Tibial nerve (tissue), 4 donors: ENCODE measurements at regions not wholly inside any gene's neighbourhood (a gene's known extent, or its start where the extent isn't known, plus 50 kb on each side); places are given as distances from the start of the nearest gene placed in this dataset.

Experiments used
- DNase-seq, 2 donors: peaks; one replicate each; pipeline ENCODE4 v3.0.0-alpha.2; 2019; ENCODE audit warnings: low spot score in 2 of 2
- H3K27ac ChIP-seq, 4 donors: fragments of 200-600 bp; sonication (generic) in 3 of 4; one replicate each; pipeline ENCODE4 v1.5.1; 2017 to 2019; ENCODE audit warnings: mild to moderate bottlenecking in 1 of 4
- H3K27me3 ChIP-seq, 2 donors: fragments of 200-600 bp; sonication (generic) in 1 of 2; one replicate each; pipeline versions ENCODE4 v1.5.1 to v1.6.0; 2017 to 2019
- H3K36me3 ChIP-seq, 3 donors: fragments of 200-600 bp; sonication (generic); one replicate each; pipeline ENCODE4 v1.5.1; 2018 to 2019
- H3K4me1 ChIP-seq, 4 donors: fragments of 200-600 bp; sonication (generic) in 3 of 4; one replicate each; pipeline ENCODE4 v1.5.1; 2017 to 2019
- H3K4me3 ChIP-seq, 4 donors: fragments of 200-600 bp; sonication (generic) in 3 of 4; one replicate each; pipeline ENCODE4 v1.5.1; 2017 to 2019; ENCODE audit warnings: mild to moderate bottlenecking in 1 of 4, moderate library complexity in 1 of 4
- H3K9me3 ChIP-seq, 4 donors: fragments of 200-600 bp; sonication (generic) in 3 of 4; one replicate each; pipeline ENCODE4 v1.5.1; 2017 to 2019
- EP300 ChIP-seq, 2 donors: sonication (generic); formaldehyde crosslinking; IDR thresholded peaks; one replicate each; pipeline ENCODE4 v1.6.1; 2017; ENCODE audit warnings: antibody characterized with exemption in 2 of 2, mild to moderate bottlenecking in 1 of 2
- POLR2A ChIP-seq, 2 donors: fragments of 450-650 bp; IDR thresholded peaks; one replicate each; pipeline ENCODE4 v1.6.1; 2017; ENCODE audit warnings: antibody characterized with exemption in 2 of 2, mild to moderate bottlenecking in 2 of 2, moderate library complexity in 2 of 2
- WGBS, 2 donors: methylation state at CpG; one replicate each; pipeline ENCODE4 v1.1.5; 2018; 5-methylcytosine and 5-hydroxymethylcytosine counted together
- TF ChIP-seq, protein P1 (sequence below), 5 experiments: fragments of 200-600 bp in 3 of 5; fragments of 450-650 bp in 2 of 5; sonication (generic) in 3 of 5; IDR thresholded peaks; one replicate each; pipeline ENCODE4 v1.5.1; 2016 to 2019; ENCODE audit warnings: antibody characterized with exemption in 5 of 5, mild to moderate bottlenecking in 3 of 5, moderate library complexity in 2 of 5

DNA sequence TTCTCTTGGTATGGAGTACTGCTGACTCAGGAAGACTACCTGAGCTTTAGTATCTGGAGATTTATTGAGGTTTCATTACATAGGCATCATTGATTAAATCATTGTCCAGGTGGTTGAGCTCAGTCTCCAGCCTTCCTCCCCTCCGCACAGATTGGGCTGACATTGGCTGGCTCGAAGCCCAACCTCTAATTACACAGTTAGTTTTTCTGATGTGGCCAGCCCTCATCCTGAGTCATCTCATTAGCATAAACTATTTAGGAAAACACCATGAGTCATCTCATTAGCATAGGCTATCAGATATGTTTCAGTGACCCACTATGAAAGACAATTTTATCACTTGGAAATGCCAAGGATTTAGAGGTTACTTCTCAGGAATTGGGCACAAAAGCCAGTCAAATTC lies 93.9 kb upstream of the ANKRD50 start:
- 68 to 83% methylated on average over 2 of the region's 2 CpGs for WGBS, 2 donors
- TF ChIP-seq POLR2A (IDR thresholded peaks at IDR 0.05) (no peak), EP300 (IDR thresholded peaks at IDR 0.05) (no peak)
- TF ChIP-seq, protein P1, sequence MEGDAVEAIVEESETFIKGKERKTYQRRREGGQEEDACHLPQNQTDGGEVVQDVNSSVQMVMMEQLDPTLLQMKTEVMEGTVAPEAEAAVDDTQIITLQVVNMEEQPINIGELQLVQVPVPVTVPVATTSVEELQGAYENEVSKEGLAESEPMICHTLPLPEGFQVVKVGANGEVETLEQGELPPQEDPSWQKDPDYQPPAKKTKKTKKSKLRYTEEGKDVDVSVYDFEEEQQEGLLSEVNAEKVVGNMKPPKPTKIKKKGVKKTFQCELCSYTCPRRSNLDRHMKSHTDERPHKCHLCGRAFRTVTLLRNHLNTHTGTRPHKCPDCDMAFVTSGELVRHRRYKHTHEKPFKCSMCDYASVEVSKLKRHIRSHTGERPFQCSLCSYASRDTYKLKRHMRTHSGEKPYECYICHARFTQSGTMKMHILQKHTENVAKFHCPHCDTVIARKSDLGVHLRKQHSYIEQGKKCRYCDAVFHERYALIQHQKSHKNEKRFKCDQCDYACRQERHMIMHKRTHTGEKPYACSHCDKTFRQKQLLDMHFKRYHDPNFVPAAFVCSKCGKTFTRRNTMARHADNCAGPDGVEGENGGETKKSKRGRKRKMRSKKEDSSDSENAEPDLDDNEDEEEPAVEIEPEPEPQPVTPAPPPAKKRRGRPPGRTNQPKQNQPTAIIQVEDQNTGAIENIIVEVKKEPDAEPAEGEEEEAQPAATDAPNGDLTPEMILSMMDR (IDR thresholded peaks at IDR 0.05): no peak

DNA sequence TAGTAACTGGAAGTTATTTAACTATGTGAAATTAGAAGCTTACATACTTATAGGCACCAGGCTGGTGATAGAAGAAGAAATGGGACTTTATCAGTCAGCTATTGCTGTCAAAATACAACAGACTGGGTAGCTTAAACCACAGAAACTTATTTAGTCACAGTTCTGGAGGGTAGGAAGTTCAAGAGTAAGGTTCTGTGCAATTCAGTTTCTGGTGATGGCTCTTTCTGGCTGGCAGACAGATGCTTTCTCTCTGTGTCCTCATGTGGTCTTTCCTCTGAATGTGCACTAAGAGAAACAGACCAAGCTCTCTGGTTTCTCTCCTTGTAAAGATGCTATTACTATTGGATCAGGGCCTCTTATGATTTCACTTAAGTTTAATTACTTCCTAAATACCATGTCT lies 92.1 kb upstream of the ANKRD50 start:
- H3K4me1 ChIP-seq: no peaks in the 10 kb centered on the region
- no peak for TF ChIP-seq POLR2A (IDR thresholded peaks at IDR 0.05)
- TF ChIP-seq, protein P1 (IDR thresholded peaks at IDR 0.05): no peak
- no peak for TF ChIP-seq EP300 (IDR thresholded peaks at IDR 0.05)
- H3K9me3 ChIP-seq: no peaks in the 10 kb centered on the region
- no peaks in the 10 kb centered on the region for H3K36me3 ChIP-seq
- H3K27me3 ChIP-seq: no peaks in the 10 kb centered on the region
- no peak for DNase-seq
- no peak overlapping the region for H3K27ac ChIP-seq
- H3K4me3 ChIP-seq: no peak overlapping the region

More for the DNA sequence above, 93.9 kb upstream of the ANKRD50 start:
- Histone ChIP-seq H3K36me3 (no peaks in the 10 kb centered on the region), H3K27me3 (no peaks in the 10 kb centered on the region), H3K9me3 (peaks cover 0 to 3% (median under 1%) of the 10 kb centered on the region in 4 donors), H3K4me3 (no peak overlapping the region), H3K27ac (no peak overlapping the region), H3K4me1 (no peaks in the 10 kb centered on the region)
- DNase-seq: no peak

DNA sequence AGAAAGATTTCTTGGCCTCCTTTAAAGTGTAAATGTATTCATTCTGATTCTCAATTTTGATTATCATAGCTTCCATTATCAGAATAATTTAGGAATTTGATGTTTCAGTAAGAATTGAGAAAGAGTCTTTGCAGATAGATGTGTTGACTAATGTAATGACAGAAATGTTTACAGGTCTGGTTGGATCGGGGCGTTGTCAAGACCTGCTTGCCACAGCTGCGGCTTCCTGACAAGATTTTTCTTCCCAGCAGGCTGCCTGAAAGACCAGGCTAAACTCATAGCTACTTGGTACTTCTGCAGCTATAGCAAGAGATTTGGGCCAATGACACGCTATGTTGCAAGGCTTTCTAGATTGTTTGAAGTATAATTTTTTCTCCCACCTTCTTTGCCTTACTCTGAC lies 91.5 kb upstream of the ANKRD50 start:
- DNase-seq: no peak
- no peaks in the 10 kb centered on the region for H3K9me3 ChIP-seq
- WGBS, 2 donors: 90 to 94% methylated on average over 4 of the region's 4 CpGs
- H3K4me1 ChIP-seq: no peaks in the 10 kb centered on the region
- H3K36me3 ChIP-seq: no peaks in the 10 kb centered on the region
- H3K4me3 ChIP-seq: no peak overlapping the region
- no peak overlapping the region for H3K27ac ChIP-seq
- no peaks in the 10 kb centered on the region for H3K27me3 ChIP-seq
- TF ChIP-seq POLR2A (IDR thresholded peaks at IDR 0.05): no peak
- TF ChIP-seq, protein P1 (IDR thresholded peaks at IDR 0.05): no peak

DNA sequence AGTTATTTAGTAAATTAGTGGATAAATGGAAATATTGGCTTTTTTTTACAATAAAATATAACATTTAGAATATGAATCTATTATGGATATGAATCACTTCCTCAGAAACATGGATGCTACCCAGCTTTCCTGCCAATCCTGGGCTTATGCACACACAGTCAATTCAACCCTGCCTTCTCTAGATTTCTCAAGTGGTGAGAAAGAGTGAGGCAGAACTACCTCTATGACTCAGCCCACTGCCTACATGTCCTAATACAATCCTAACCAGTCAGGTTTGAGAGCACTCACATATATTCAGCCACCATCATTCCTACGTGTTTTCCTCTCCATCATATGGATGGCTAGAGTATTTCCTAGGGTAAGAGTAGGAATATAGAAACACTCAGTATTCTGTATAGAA lies 91.1 kb upstream of the ANKRD50 start:
- Histone ChIP-seq H3K4me3 (no peak overlapping the region), H3K36me3 (no peaks in the 10 kb centered on the region), H3K4me1 (no peaks in the 10 kb centered on the region), H3K27ac (no peak overlapping the region), H3K27me3 (no peaks in the 10 kb centered on the region), H3K9me3 (no peaks in the 10 kb centered on the region)
- TF ChIP-seq POLR2A (IDR thresholded peaks at IDR 0.05) (no peak), EP300 (IDR thresholded peaks at IDR 0.05) (no peak)
- TF ChIP-seq, protein P1 (IDR thresholded peaks at IDR 0.05): no peak
- WGBS, 2 donors: 88 to 97% methylated on average over 1 of the region's 1 CpG
- no peak for DNase-seq

DNA sequence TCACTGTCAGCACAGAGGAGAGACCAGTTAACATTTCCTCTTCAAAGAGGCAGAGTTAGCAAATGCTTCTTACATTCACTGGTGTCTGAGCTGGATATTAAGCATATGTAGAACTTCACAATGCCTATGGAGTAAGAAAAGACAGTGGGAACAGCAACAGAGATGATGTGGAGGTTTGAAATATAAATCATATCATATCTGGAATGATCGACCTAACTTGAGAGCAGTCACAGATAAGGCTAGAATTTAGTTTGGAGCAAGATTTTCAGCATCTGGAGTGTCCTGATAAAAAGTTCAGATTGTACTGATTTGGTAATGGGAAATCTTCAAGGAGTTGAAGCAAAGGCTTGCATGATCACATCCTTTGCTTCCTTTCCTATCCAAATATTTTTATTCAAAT lies 90.5 kb upstream of the ANKRD50 start:
- no peak for DNase-seq
- Histone ChIP-seq H3K4me1 (no peaks in the 10 kb centered on the region), H3K9me3 (no peaks in the 10 kb centered on the region), H3K27me3 (no peaks in the 10 kb centered on the region), H3K36me3 (no peaks in the 10 kb centered on the region), H3K27ac (no peak overlapping the region), H3K4me3 (no peak overlapping the region)
- TF ChIP-seq POLR2A (IDR thresholded peaks at IDR 0.05) (no peak), EP300 (IDR thresholded peaks at IDR 0.05) (no peak)
- TF ChIP-seq, protein P1 (IDR thresholded peaks at IDR 0.05): no peak
- WGBS, 2 donors: 65 to 78% methylated on average over 1 of the region's 1 CpG
